HEK293 (cell line): ENCODE measurements at regions not wholly inside any gene's neighbourhood (a gene's known extent, or its start where the extent isn't known, plus 50 kb on each side); places are given as distances from the start of the nearest gene placed in this dataset.

Source experiments
- CTCF ChIA-PET: fragments of 350-600 bp; formaldehyde crosslinking; extraction: SDS; loops from one replicate; lab custom pipeline; 2021; ENCODE audit warnings: antibody characterized with exemption; lab: Yijun Ruan, JAX
- POLR2A ChIA-PET: fragments of 300-600 bp; formaldehyde crosslinking; extraction: SDS; loops from one replicate; lab custom pipeline; 2020; ENCODE audit warnings: antibody characterized with exemption, inconsistent platforms; lab: Yijun Ruan, JAX
- H3K27ac ChIP-seq: fragments of 200-500 bp; sonication (Bioruptor generic); 2 replicates; pipeline ENCODE4 v1.5.1; 2014; ENCODE audit warnings: low read depth, low read length, control low read depth, inconsistent platforms; ENCODE audit errors: extremely low read depth
- H3K36me3 ChIP-seq, 2 experiments: fragments of 200-500 bp in 1 of 2; sonication (Bioruptor generic) in 1 of 2; 1 replicate in 1 of 2; 2 replicates in 1 of 2; pipeline ENCODE4 v1.5.1; 2014 to 2017; ENCODE audit warnings: inconsistent platforms in 2 of 2, low read length in 2 of 2; ENCODE audit not compliant: control insufficient read depth in 2 of 2, insufficient read depth in 1 of 2
- H3K4me1 ChIP-seq: fragments of 200-500 bp; sonication (Bioruptor generic); 2 replicates; pipeline ENCODE4 v1.5.1; 2014; ENCODE audit warnings: mild to moderate bottlenecking, low read length, inconsistent platforms; ENCODE audit not compliant: control insufficient read depth, insufficient read depth
- H3K4me3 ChIP-seq: 2 replicates; pipeline ENCODE4 v1.5.1; 2011; ENCODE audit warnings: low read depth, mild to moderate bottlenecking, control low read depth, low read length, moderate library complexity
- H3K9me3 ChIP-seq: fragments of 200-500 bp; sonication (Bioruptor generic); 2 replicates; pipeline ENCODE4 v1.5.1; 2014; ENCODE audit warnings: low read depth, low read length, inconsistent platforms; ENCODE audit not compliant: control insufficient read depth, insufficient read depth
- GLI4 ChIP-seq: fragments of 450-650 bp; formaldehyde crosslinking; IDR thresholded peaks from 2 replicates; pipeline ENCODE4 v1.5.1; 2016; ENCODE audit warnings: missing biosample characterization, missing genetic modification characterization
- KLF1 ChIP-seq: fragments of 450-650 bp; formaldehyde crosslinking; IDR thresholded peaks from 2 replicates; pipeline ENCODE4 v1.5.1; 2016; ENCODE audit warnings: missing biosample characterization, missing genetic modification characterization
- KLF8 ChIP-seq: fragments of 450-650 bp; formaldehyde crosslinking; IDR thresholded peaks from 2 replicates; pipeline ENCODE4 v1.5.1; 2016; ENCODE audit warnings: missing biosample characterization, missing genetic modification characterization
- PRDM2 ChIP-seq: fragments of 450-650 bp; formaldehyde crosslinking; IDR thresholded peaks from 2 replicates; pipeline ENCODE4 v1.5.1; 2016; ENCODE audit warnings: missing biosample characterization, missing genetic modification characterization, borderline replicate concordance
- PRDM4 ChIP-seq: fragments of 450-650 bp; formaldehyde crosslinking; IDR thresholded peaks from 2 replicates; pipeline ENCODE4 v1.5.1; 2017; ENCODE audit warnings: missing biosample characterization, missing genetic modification characterization
- TRIM28 ChIP-seq: IDR thresholded peaks from 2 replicates; pipeline ENCODE4 v1.6.1; 2011; ENCODE audit warnings: low read length, control low read depth, borderline replicate concordance
- WT1 ChIP-seq: fragments of 450-650 bp; formaldehyde crosslinking; IDR thresholded peaks from 2 replicates; pipeline ENCODE4 v1.5.1; 2016; ENCODE audit warnings: missing biosample characterization, missing genetic modification characterization
- YY2 ChIP-seq: fragments of 450-650 bp; formaldehyde crosslinking; IDR thresholded peaks from 2 replicates; pipeline ENCODE4 v1.5.1; 2016; ENCODE audit warnings: missing biosample characterization, missing genetic modification characterization
- ZFHX2 ChIP-seq: fragments of 450-650 bp; formaldehyde crosslinking; conservative IDR thresholded peaks from 2 replicates; pipeline ENCODE4 v1.5.1; 2016; ENCODE audit warnings: missing biosample characterization, missing genetic modification characterization
- ZNF174 ChIP-seq: fragments of 450-650 bp; formaldehyde crosslinking; IDR thresholded peaks from 2 replicates; pipeline ENCODE4 v1.5.0; 2017; ENCODE audit warnings: missing biosample characterization, mild to moderate bottlenecking, missing genetic modification characterization
- ZNF366 ChIP-seq: fragments of 450-650 bp; formaldehyde crosslinking; conservative IDR thresholded peaks from 2 replicates; pipeline ENCODE4 v1.5.1; 2016; ENCODE audit warnings: missing biosample characterization, missing genetic modification characterization
- ZNF433 ChIP-seq: fragments of 450-650 bp; formaldehyde crosslinking; IDR thresholded peaks from 2 replicates; pipeline ENCODE4 v1.5.1; 2016; ENCODE audit warnings: missing biosample characterization, missing genetic modification characterization, low read depth
- ZNF513 ChIP-seq: fragments of 450-650 bp; IDR thresholded peaks from 2 replicates; pipeline ENCODE4 v1.5.1; 2018; ENCODE audit warnings: missing biosample characterization, missing genetic modification characterization
- ZNF518A ChIP-seq: fragments of 450-650 bp; formaldehyde crosslinking; conservative IDR thresholded peaks from 2 replicates; pipeline ENCODE4 v1.5.1; 2016; ENCODE audit warnings: low read depth, missing biosample characterization, missing genetic modification characterization
- ZNF654 ChIP-seq: fragments of 450-650 bp; formaldehyde crosslinking; IDR thresholded peaks from 2 replicates; pipeline ENCODE4 v1.5.1; 2016; ENCODE audit warnings: low read depth, missing biosample characterization, missing genetic modification characterization
- ZNF670 ChIP-seq: fragments of 450-650 bp; formaldehyde crosslinking; IDR thresholded peaks from 2 replicates; pipeline ENCODE4 v1.5.1; 2016; ENCODE audit warnings: missing biosample characterization, missing genetic modification characterization, low read depth
- ZNF76 ChIP-seq: fragments of 450-650 bp; formaldehyde crosslinking; IDR thresholded peaks from 2 replicates; pipeline ENCODE4; 2016; ENCODE audit warnings: low read depth, missing biosample characterization, missing genetic modification characterization, borderline replicate concordance
- ZNF830 ChIP-seq: fragments of 450-650 bp; IDR thresholded peaks from 2 replicates; pipeline ENCODE4 v1.5.0; 2018; ENCODE audit warnings: missing biosample characterization, missing genetic modification characterization, low read depth, mild to moderate bottlenecking, moderate library complexity
- ZXDB ChIP-seq: fragments of 450-650 bp; formaldehyde crosslinking; IDR thresholded peaks from 2 replicates; pipeline ENCODE4 v1.5.1; 2016; ENCODE audit warnings: missing biosample characterization, missing genetic modification characterization

GRCh38 chr2:236947896-236948295 lies 137.8 kb upstream of the COPS8 start:
- TF ChIP-seq YY2 (tag by site-specific recombination) (no peak), ZNF830 (tag by site-specific recombination) (no peak), PRDM2 (no peak), ZNF670 (tag by site-specific recombination) (no peak), ZNF174 (tag by site-specific recombination) (no peak), ZXDB (tag by site-specific recombination) (no peak), WT1 (no peak), ZNF518A (no peak)
- POLR2A ChIA-PET: no interaction called here
- H3K9me3 ChIP-seq: no peaks in the 10 kb centered on the region
- H3K36me3 ChIP-seq: no peaks in the 10 kb centered on the region
- CTCF ChIA-PET: interaction anchor here (0.6 to 0.9 kb wide), 2 partner anchors 73 to 86 kb away, joined by 3 read pairs; no protein-coding TSS in a partner anchor
- H3K27ac ChIP-seq: no peak overlapping the region
- H3K4me1 ChIP-seq: no peaks in the 10 kb centered on the region
- no peak overlapping the region for H3K4me3 ChIP-seq

- Histone ChIP-seq H3K4me3 (no peak overlapping the region), H3K9me3 (no peaks in the 10 kb centered on the region), H3K36me3 (no peaks in the 10 kb centered on the region), H3K4me1 (no peaks in the 10 kb centered on the region), H3K27ac (no peak overlapping the region)
- POLR2A ChIA-PET: no interaction called here
- CTCF ChIA-PET: interaction anchor here (0.5 kb wide), 1 partner anchor 51 kb away, joined by 3 read pairs; no protein-coding TSS in a partner anchor
- TF ChIP-seq PRDM4 (tag by site-specific recombination): no peak
- no peak for TF ChIP-seq ZNF366 (tag by site-specific recombination)
- TF ChIP-seq ZFHX2 (tag by site-specific recombination): no peak
- TF ChIP-seq KLF8: no peak
- TF ChIP-seq GLI4 (tag by site-specific recombination): no peak
- TF ChIP-seq ZNF513 (tag by site-specific recombination): no peak
- TF ChIP-seq KLF1 (tag by site-specific recombination): no peak
- no peak for TF ChIP-seq ZNF654 (tag by site-specific recombination)
- TF ChIP-seq ZNF76 (tag by site-specific recombination): no peak
- TF ChIP-seq ZNF433 (tag by site-specific recombination): no peak
- no peak for TF ChIP-seq TRIM28
These were observed 136.4 kb upstream of the COPS8 start for GRCh38 chr2:236949089-236949905.
